Activated CD4-positive, alpha-beta T cell treated with anti-CD3 and anti-CD28 coated beads, Interleukin-2, amount 50 U/mL, for 48 hours (primary cell): ENCODE measurements at regions not wholly inside any gene's neighbourhood (a gene's known extent, or its start where the extent isn't known, plus 50 kb on each side); places are given as distances from the start of the nearest gene placed in this dataset.

Source experiments
- DNase-seq, 2 experiments: peaks; one replicate each; pipeline ENCODE4 v3.0.0-alpha.2; 2020

GRCh38 chr10:44858988-44859387 is 52.1 kb upstream of the TMEM72 start:
- DNase-seq = no peak

- no peak for DNase-seq
Observed at GRCh38 chr10:44859546-44860285, 51.4 kb upstream of the TMEM72 start.

GRCh38 chr10:44860811-44861736 is 50.1 kb upstream of the TMEM72 start:
- no peak for DNase-seq
